ENCODE measurements at regions not wholly inside any gene's neighbourhood (a gene's known extent, or its start where the extent isn't known, plus 50 kb on each side); places are given as distances from the start of the nearest gene placed in this dataset.

DNA sequence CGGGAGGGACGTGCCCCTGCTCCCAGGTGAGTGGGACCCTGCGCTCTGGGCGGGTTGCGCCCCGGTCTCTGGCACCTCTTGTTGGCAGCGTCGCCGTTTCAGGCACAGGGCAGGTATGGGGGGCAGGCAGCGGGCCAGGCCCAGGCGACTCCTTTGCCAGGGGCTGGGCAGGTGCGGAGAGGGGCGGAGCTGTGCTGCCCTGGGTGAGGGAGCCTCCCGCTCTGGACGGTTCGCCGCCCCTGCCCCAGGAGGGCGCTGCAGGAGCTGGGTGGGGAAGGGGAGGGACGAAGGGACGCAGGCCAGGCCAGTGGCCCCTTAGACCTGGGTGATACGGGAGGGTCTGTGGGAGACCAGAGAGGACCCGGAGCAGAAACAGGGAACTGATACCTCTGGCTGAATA, 663.9 kb upstream of the DEFB115 start:
- TF ChIP-seq POLR2A (IDR thresholded peaks at IDR 0.05) = no peak
- no peak for TF ChIP-seq CTCF (IDR thresholded peaks at IDR 0.05)
- TF ChIP-seq EP300 (IDR thresholded peaks at IDR 0.05) = no peak
- TF ChIP-seq POLR2AphosphoS5 (IDR thresholded peaks at IDR 0.05) = no peak
